ENCODE measurements at regions not wholly inside any gene's neighbourhood (a gene's known extent, or its start where the extent isn't known, plus 50 kb on each side); places are given as distances from the start of the nearest gene placed in this dataset.

GRCh38 chr2:104041351-104041750 lies 812.6 kb upstream of the POU3F3 start:
- no peaks in the 10 kb centered on the region for H3K9me3 ChIP-seq
- H3K4me3 ChIP-seq: no peak overlapping the region
- H3K36me3 ChIP-seq: no peaks in the 10 kb centered on the region
- no peaks in the 10 kb centered on the region for H3K4me1 ChIP-seq
- H3K27ac ChIP-seq: no peak overlapping the region
- H3K27me3 ChIP-seq: no peaks in the 10 kb centered on the region
- intact Hi-C loops (cut with DNase I; ENCODE audit: low total_unique reads): no loop called here
- DNase-seq: no peak
- TF ChIP-seq CTCF (IDR thresholded peaks at IDR 0.05): no peak
- TF ChIP-seq POLR2A (IDR thresholded peaks at IDR 0.05): no peak

GRCh38 chr2:104043864-104044263 lies 810.1 kb upstream of the POU3F3 start:
- intact Hi-C loops (cut with DNase I; ENCODE audit: low total_unique reads): no loop called here
- Histone ChIP-seq H3K4me3 (no peak overlapping the region), H3K27ac (no peak overlapping the region), H3K9me3 (no peaks in the 10 kb centered on the region), H3K27me3 (no peaks in the 10 kb centered on the region), H3K36me3 (no peaks in the 10 kb centered on the region), H3K4me1 (no peaks in the 10 kb centered on the region)
- no peak for DNase-seq
- TF ChIP-seq CTCF (IDR thresholded peaks at IDR 0.05): no peak
- TF ChIP-seq POLR2A (IDR thresholded peaks at IDR 0.05): no peak

- TF ChIP-seq POLR2A (IDR thresholded peaks at IDR 0.05) (no peak), CTCF (IDR thresholded peaks at IDR 0.05) (no peak)
- intact Hi-C loops (cut with DNase I; ENCODE audit: low total_unique reads): no loop called here
- DNase-seq: no peak
- H3K27me3 ChIP-seq: no peaks in the 10 kb centered on the region
- H3K4me3 ChIP-seq: no peak overlapping the region
- no peak overlapping the region for H3K27ac ChIP-seq
- no peaks in the 10 kb centered on the region for H3K36me3 ChIP-seq
- no peaks in the 10 kb centered on the region for H3K9me3 ChIP-seq
- H3K4me1 ChIP-seq: no peaks in the 10 kb centered on the region
Observed at GRCh38 chr2:104045071-104045470, 808.8 kb upstream of the POU3F3 start.

GRCh38 chr2:104046466-104046865 lies 807.4 kb upstream of the POU3F3 start:
- no peak for TF ChIP-seq CTCF (IDR thresholded peaks at IDR 0.05)
- no peak for TF ChIP-seq POLR2A (IDR thresholded peaks at IDR 0.05)
- intact Hi-C loops (cut with DNase I; ENCODE audit: low total_unique reads): no loop called here
- H3K36me3 ChIP-seq: no peaks in the 10 kb centered on the region
- no peak for DNase-seq
- no peak overlapping the region for H3K27ac ChIP-seq
- H3K4me1 ChIP-seq: no peaks in the 10 kb centered on the region
- no peaks in the 10 kb centered on the region for H3K27me3 ChIP-seq
- H3K4me3 ChIP-seq: no peak overlapping the region
- H3K9me3 ChIP-seq: no peaks in the 10 kb centered on the region

GRCh38 chr2:104047516-104047915 lies 806.4 kb upstream of the POU3F3 start:
- Histone ChIP-seq H3K27me3 (no peaks in the 10 kb centered on the region), H3K4me1 (no peaks in the 10 kb centered on the region), H3K27ac (no peak overlapping the region), H3K36me3 (no peaks in the 10 kb centered on the region), H3K4me3 (no peak overlapping the region), H3K9me3 (no peaks in the 10 kb centered on the region)
- DNase-seq: no peak
- TF ChIP-seq CTCF (IDR thresholded peaks at IDR 0.05) (no peak), POLR2A (IDR thresholded peaks at IDR 0.05) (no peak)
- intact Hi-C loops (cut with DNase I; ENCODE audit: low total_unique reads): no loop called here

Measured in uterus (tissue), 3 donors.